K562 (cell line): ENCODE measurements at regions not wholly inside any gene's neighbourhood (a gene's known extent, or its start where the extent isn't known, plus 50 kb on each side); places are given as distances from the start of the nearest gene placed in this dataset.

Experiments
- ATAC-seq: fragments of 200-7000 bp; cut with Tn5 transposase; 3 replicates; pipeline ENCODE4 v1.9.1; 2020; ENCODE audit warnings: moderate library complexity
- BruUV-seq: library from RNA; stranded (reverse); fragments of 400-500 nt; replicated peaks from 2 replicates; lab custom pipeline; 2021; lab: Mats Ljungman, UMichigan
- CTCF ChIA-PET: fragments of 300-600 bp; formaldehyde crosslinking; extraction: SDS; loops from one replicate; lab custom pipeline; 2021; ENCODE audit warnings: low intra/inter-chr PET ratio; lab: Yijun Ruan, JAX
- POLR2A ChIA-PET: fragments of 300-600, 350-650 bp; sonication (Branson Sonifier 250); formaldehyde crosslinking; extraction: SDS; loops from one replicate; lab custom pipeline; 2021; ENCODE audit warnings: antibody characterized with exemption, inconsistent platforms; lab: Yijun Ruan, JAX
- DNase-seq, 4 experiments: peaks; one replicate each; pipeline versions ENCODE4 v3.0.0 to v3.0.0-alpha.2; 2011 to 2018; ENCODE audit warnings: low spot score in 3 of 4, mixed read lengths in 3 of 4; ENCODE audit errors: extremely low read depth in 1 of 4
- FAIRE-seq: peaks from 2 replicates; lab custom pipeline; 2011; peaks lifted over from hg19 to GRCh38; lab: Jason Lieb, UNC
- H2AFZ ChIP-seq: 2 replicates; pipeline ENCODE4 v1.6.0; 2011; ENCODE audit warnings: low read depth, low read length, control low read depth, inconsistent platforms
- H3K27ac ChIP-seq: fragments of 200-600 bp; 3 replicates; pipeline ENCODE4 v1.8.0; 2011; ENCODE audit warnings: low read depth, mild to moderate bottlenecking, control low read depth, inconsistent platforms, low read length, moderate library complexity, mixed read lengths; ENCODE audit errors: extremely low read depth
- H3K27me3 ChIP-seq, 2 experiments: fragments of 300-600 bp in 1 of 2; 2 replicates in 1 of 2; 3 replicates in 1 of 2; pipeline versions ENCODE4 v1.6.0 to v1.8.0; 2011; ENCODE audit warnings: inconsistent platforms in 2 of 2, low read length in 2 of 2, mild to moderate bottlenecking in 1 of 2, mixed read lengths in 1 of 2, moderate library complexity in 1 of 2; ENCODE audit not compliant: control insufficient read depth in 2 of 2, insufficient read depth in 2 of 2
- H3K36me3 ChIP-seq: fragments of 300-600 bp; 3 replicates; pipeline ENCODE4 v1.8.0; 2011; ENCODE audit warnings: mild to moderate bottlenecking, low read length, inconsistent platforms; ENCODE audit not compliant: control insufficient read depth, insufficient read depth
- H3K4me1 ChIP-seq, 2 experiments: fragments of 200-600 bp in 1 of 2; replicated peaks in 1 of 2; 2 replicates in 1 of 2; 3 replicates in 1 of 2; pipeline versions ENCODE4 v1.5.1 to v1.8.0; 2011; ENCODE audit warnings: inconsistent platforms in 2 of 2, low read length in 2 of 2, mild to moderate bottlenecking in 1 of 2, mixed read lengths in 1 of 2, moderate library complexity in 1 of 2; ENCODE audit not compliant: control insufficient read depth in 2 of 2, insufficient read depth in 2 of 2
- H3K4me2 ChIP-seq: 2 replicates; pipeline ENCODE4 v1.6.1; 2011; ENCODE audit warnings: low read length, control low read depth, inconsistent platforms, mixed read lengths; ENCODE audit not compliant: insufficient read depth
- H3K4me3 ChIP-seq: fragments of 200-600 bp; sonication (generic), shearing (Covaris generic); 2 replicates; pipeline ENCODE4 v1.5.1; 2016; ENCODE audit warnings: control low read depth, inconsistent platforms
- H3K79me2 ChIP-seq: fragments of 200-600 bp; 3 replicates; pipeline ENCODE4 v1.8.0; 2011; ENCODE audit warnings: low read length, inconsistent platforms; ENCODE audit not compliant: control insufficient read depth, insufficient read depth
- H3K9ac ChIP-seq, 2 experiments: 2 replicates each; pipeline versions ENCODE4 v1.6.0 to v1.6.1; 2011; ENCODE audit warnings: low read depth in 2 of 2, low read length in 2 of 2, control low read depth in 1 of 2, inconsistent platforms in 1 of 2, mild to moderate bottlenecking in 1 of 2, mixed read lengths in 1 of 2; ENCODE audit not compliant: insufficient read depth in 1 of 2
- H3K9me1 ChIP-seq: one replicate; pipeline ENCODE4 v1.6.0; 2011; ENCODE audit warnings: inconsistent platforms, mild to moderate bottlenecking, low read length, moderate library complexity; ENCODE audit not compliant: control insufficient read depth, insufficient read depth
- H3K9me3 ChIP-seq: replicated peaks from 2 replicates; pipeline ENCODE4 v1.5.1; 2011; ENCODE audit warnings: low read depth, low read length, inconsistent platforms; ENCODE audit not compliant: control insufficient read depth, insufficient read depth
- H4K20me1 ChIP-seq: replicated peaks from 2 replicates; pipeline ENCODE4 v1.6.1; 2011; ENCODE audit warnings: low read length, inconsistent platforms, mixed read lengths; ENCODE audit not compliant: control insufficient read depth, insufficient read depth
- ARID3A ChIP-seq: IDR thresholded peaks from 2 replicates; pipeline ENCODE4 v1.6.1; 2012; ENCODE audit warnings: low read depth, low read length, improper control_type of control experiment, borderline replicate concordance
- NCOA4 ChIP-seq: fragments of 450-650 bp; IDR thresholded peaks from 2 replicates; pipeline ENCODE4 v1.6.1; 2018; ENCODE audit warnings: mild to moderate bottlenecking; ENCODE audit not compliant: partially characterized antibody
- THRB ChIP-seq: fragments of 450-650 bp; formaldehyde crosslinking; conservative IDR thresholded peaks from 2 replicates; pipeline ENCODE4 v1.4.0; 2022; ENCODE audit warnings: mild to moderate bottlenecking, missing genetic modification characterization
- ZBTB11 ChIP-seq, 3 experiments: fragments of 200-800 bp in 1 of 3; fragments of 250-450 bp in 1 of 3; fragments of 450-650 bp in 1 of 3; sonication (Bioruptor Pico) in 1 of 3; sonication (Bioruptor generic) in 1 of 3; formaldehyde crosslinking in 1 of 3; IDR thresholded peaks; 2 replicates each; pipeline versions ENCODE4 v1.6.1 to v1.8.0; 2016 to 2022; ENCODE audit warnings: mild to moderate bottlenecking in 2 of 3, missing genetic modification characterization in 2 of 3, missing compliant biosample characterization in 1 of 3, moderate library complexity in 1 of 3
- ZNF146 ChIP-seq: IDR thresholded peaks from one replicate; pipeline ENCODE4 v1.6.1; 2018; ENCODE audit warnings: missing compliant biosample characterization; ENCODE audit not compliant: unreplicated experiment
- ZNF695 ChIP-seq: fragments of 450-650 bp; formaldehyde crosslinking; IDR thresholded peaks from 2 replicates; pipeline ENCODE4 v1.4.0; 2020; ENCODE audit warnings: mild to moderate bottlenecking, moderate library complexity
- WGBS: fragments of 100-300 bp; shearing (Covaris generic); methylation state at CpG from one replicate; pipeline ENCODE4 v1.1.6; 2016; ENCODE audit warnings: low coverage, mixed read lengths; ENCODE audit not compliant: insufficient coverage; ENCODE audit errors: missing lambda C conversion rate; 5-methylcytosine and 5-hydroxymethylcytosine counted together
- in situ Hi-C: fragments of 300-500 bp; cut with MboI; formaldehyde crosslinking; loops from 4 replicates; pipeline ENCODE4 v1.15.0; 2018; ENCODE audit warnings: inconsistent platforms, mixed read lengths
- intact Hi-C: fragments of 100-400 bp; cut with micrococcal nuclease; formaldehyde crosslinking; loops from 2 replicates; pipeline ENCODE4 v1.14.2; 2022

- no peak overlapping the region for H3K9ac ChIP-seq
- no peak overlapping the region for H3K27ac ChIP-seq
- no TSS peak for BruUV-seq
- in situ Hi-C loops = no loop called here
- 3% methylated on average over 3 of the region's 3 CpGs for WGBS
- FAIRE-seq = no peak
- ATAC-seq = no peak
- intact Hi-C loops = no loop called here
- no peaks in the 10 kb centered on the region for H3K79me2 ChIP-seq
- no peak overlapping the region for H2AFZ ChIP-seq
- H3K9me3 ChIP-seq = no peaks in the 10 kb centered on the region
- H3K36me3 ChIP-seq = no peaks in the 10 kb centered on the region
- no peaks in the 10 kb centered on the region for H3K27me3 ChIP-seq
- no peaks in the 10 kb centered on the region for H3K9me1 ChIP-seq
- ChIA-PET CTCF (no interaction called here), POLR2A (interaction anchor here (0.8 kb wide), 1 partner anchor 160 kb away, joined by 4 read pairs; no protein-coding TSS in a partner anchor)
- H3K4me2 ChIP-seq = no peak overlapping the region
- H3K4me3 ChIP-seq = no peak overlapping the region
- H4K20me1 ChIP-seq = no peaks in the 10 kb centered on the region
- DNase-seq = no peak
- H3K4me1 ChIP-seq = no peaks in the 10 kb centered on the region
- TF ChIP-seq ZNF146 (no peak), THRB (CRISPR knock-in tag) (no peak), ZNF695 (CRISPR knock-in tag) (no peak), ZBTB11 (CRISPR knock-in tag; IDR thresholded peaks at IDR 0.05) (no peak), ARID3A (no peak), NCOA4 (no peak)
Measured at GRCh38 chr18:39966275-39966674, 1988.8 kb upstream of the PIK3C3 start.
